NCI-H345 (cell line): ENCODE measurements at regions not wholly inside any gene's neighbourhood (a gene's known extent, or its start where the extent isn't known, plus 50 kb on each side); places are given as distances from the start of the nearest gene placed in this dataset.
A peak's percentile ranks its signal among the peaks of the same experiment; 100 is the strongest.
"Not testable (repeated sequence)": the region's sequence is repeated elsewhere in the genome, so short reads cannot be mapped to it uniquely, and the experiment has no call there.

Experiments used
- DNase-seq: peaks from one replicate; lab custom pipeline; 2025; lab: John Stamatoyannopoulos, UW

- no peak for DNase-seq
Measured at GRCh38 chr11:130550984-130551383, 102.5 kb downstream of the ADAMTS15 start.

GRCh38 chr11:130551388-130551787 lies 102.9 kb downstream of the ADAMTS15 start:
- DNase-seq = no peak

- DNase-seq = no peak
Measured at GRCh38 chr11:130553306-130553705, 104.9 kb downstream of the ADAMTS15 start.

- DNase-seq = no peak
Measured at GRCh38 chr11:130554241-130555055, 106.0 kb downstream of the ADAMTS15 start.

- no peak for DNase-seq
Measured at GRCh38 chr11:130555251-130555841, 106.9 kb downstream of the ADAMTS15 start.

GRCh38 chr11:130560000-130560780 lies 111.7 kb downstream of the ADAMTS15 start:
- DNase-seq = no peak

- no peak for DNase-seq
Measured at GRCh38 chr11:130560781-130561109, 112.3 kb downstream of the ADAMTS15 start.

GRCh38 chr11:130561441-130561881 lies 113.0 kb downstream of the ADAMTS15 start:
- DNase-seq = no peak

- no peak for DNase-seq
Measured at GRCh38 chr11:130562549-130562948, 114.1 kb downstream of the ADAMTS15 start.

- not testable (repeated sequence) for DNase-seq
Measured at GRCh38 chr11:130566360-130566759, 117.9 kb downstream of the ADAMTS15 start.

- DNase-seq = no peak
Measured at GRCh38 chr11:130571519-130571918, 123.1 kb downstream of the ADAMTS15 start.

- no peak for DNase-seq
Measured at GRCh38 chr11:130571947-130572584, 123.6 kb downstream of the ADAMTS15 start.

- DNase-seq = no peak
Measured at GRCh38 chr11:130573767-130574166, 125.3 kb downstream of the ADAMTS15 start.

GRCh38 chr11:130574740-130575139 lies 126.3 kb downstream of the ADAMTS15 start:
- DNase-seq = no peak

- DNase-seq = no peak
Measured at GRCh38 chr11:130576146-130576545, 127.7 kb downstream of the ADAMTS15 start.

- no peak for DNase-seq
Measured at GRCh38 chr11:130578738-130579368, 130.4 kb downstream of the ADAMTS15 start.

GRCh38 chr11:130580372-130580771 lies 131.9 kb downstream of the ADAMTS15 start:
- peak; percentile 45 for DNase-seq

- no peak for DNase-seq
Measured at GRCh38 chr11:130580891-130581492, 132.5 kb downstream of the ADAMTS15 start.

GRCh38 chr11:130581646-130582045 lies 133.2 kb downstream of the ADAMTS15 start:
- no peak for DNase-seq

- DNase-seq = no peak
Measured at GRCh38 chr11:130582176-130582575, 133.7 kb downstream of the ADAMTS15 start.

- no peak for DNase-seq
Measured at GRCh38 chr11:130582981-130583380, 134.5 kb downstream of the ADAMTS15 start.
